ENCODE measurements at regions not wholly inside any gene's neighbourhood (a gene's known extent, or its start where the extent isn't known, plus 50 kb on each side); places are given as distances from the start of the nearest gene placed in this dataset.
"Not testable (repeated sequence)": the region's sequence is repeated elsewhere in the genome, so short reads cannot be mapped to it uniquely, and the experiment has no call there.

DNA sequence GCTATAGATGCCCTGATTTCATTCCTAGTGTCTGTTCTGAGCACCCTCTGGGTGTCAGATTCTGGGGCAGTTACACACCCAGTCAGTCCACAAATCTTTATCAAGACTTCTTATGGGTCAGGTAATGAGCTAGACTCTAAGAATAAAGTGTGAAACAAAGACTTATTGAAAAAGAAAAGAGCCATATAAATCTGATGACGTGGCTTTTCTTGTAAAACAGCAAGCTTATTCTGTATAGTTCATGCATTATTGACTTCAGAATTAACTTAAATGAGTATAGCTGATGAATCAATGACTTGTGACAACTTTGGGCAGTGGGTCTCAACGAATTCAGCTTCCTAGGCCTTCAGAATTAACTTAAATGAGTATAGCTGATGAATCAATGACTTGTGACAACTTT is 1527.5 kb downstream of the TBC1D22A start:
- H4K20me1 ChIP-seq (ENCODE audit: insufficient read depth, low read length); H3K9ac ChIP-seq (ENCODE audit: insufficient read depth, low read depth, low read length); H3K36me3 ChIP-seq (replicated peaks in 1 of 2; ENCODE audit: control insufficient read depth in 1 of 2, insufficient read depth in 2 of 2, low read length in 2 of 2); DNase-seq (ENCODE audit: low spot score); intact Hi-C loops (cut with micrococcal nuclease; ENCODE audit: unreplicated experiment); H3K4me1 ChIP-seq (ENCODE audit: insufficient read depth, low read length); H3K9me3 ChIP-seq (ENCODE audit: low read length); POLR2A ChIA-PET; H2AFZ ChIP-seq (ENCODE audit: low read length); in situ Hi-C loops (cut with HindIII; ENCODE audit: extremely low pct_ligation_motif_present, low pct_unique_long_range_greater_than_20kb); BruUV-seq (replicated peaks); FAIRE-seq; H3K27ac ChIP-seq (ENCODE audit: extremely low read length, insufficient read depth, low read length); H3K79me2 ChIP-seq (ENCODE audit: insufficient read depth, low read length); ATAC-seq; H3K4me2 ChIP-seq (ENCODE audit: low read depth, low read length); CTCF ChIA-PET (ENCODE audit: low intra/inter-chr PET ratio, low total read pairs); H3K4me3 ChIP-seq (replicated peaks in 1 of 3; ENCODE audit: insufficient read depth in 1 of 3, low read depth in 2 of 3, low read length in 3 of 3); TF ChIP-seq CREB1 (CRISPR knock-in tag; IDR thresholded peaks at IDR 0.05): not testable (repeated sequence)
- peaks cover 0 to 20% of the 10 kb centered on the region in 2 experiments; a peak in 2 of 5 replicates for H3K27me3 ChIP-seq (ENCODE audit: control insufficient read depth in 1 of 2, insufficient read depth in 2 of 2, low read length in 2 of 2)
- peak; percentile 32; the same call in 1 of the 2 replicates for TF ChIP-seq CREB1 (IDR thresholded peaks at IDR 0.05)
- TF ChIP-seq MAFF (IDR thresholded peaks at IDR 0.05; ENCODE audit: low read depth, low read length) = peak; percentile 81
- peak; percentile 65 to 89; a peak in 3 of 4 replicates for TF ChIP-seq MAFK (conservative IDR thresholded peaks at IDR 0.05 in 1 of 2, IDR thresholded peaks at IDR 0.05 in 1 of 2; ENCODE audit: low read length in 2 of 2)
- 2% methylated on average over 2 of the region's 2 CpGs for WGBS (ENCODE audit: low lambda C conversion rate)

DNA sequence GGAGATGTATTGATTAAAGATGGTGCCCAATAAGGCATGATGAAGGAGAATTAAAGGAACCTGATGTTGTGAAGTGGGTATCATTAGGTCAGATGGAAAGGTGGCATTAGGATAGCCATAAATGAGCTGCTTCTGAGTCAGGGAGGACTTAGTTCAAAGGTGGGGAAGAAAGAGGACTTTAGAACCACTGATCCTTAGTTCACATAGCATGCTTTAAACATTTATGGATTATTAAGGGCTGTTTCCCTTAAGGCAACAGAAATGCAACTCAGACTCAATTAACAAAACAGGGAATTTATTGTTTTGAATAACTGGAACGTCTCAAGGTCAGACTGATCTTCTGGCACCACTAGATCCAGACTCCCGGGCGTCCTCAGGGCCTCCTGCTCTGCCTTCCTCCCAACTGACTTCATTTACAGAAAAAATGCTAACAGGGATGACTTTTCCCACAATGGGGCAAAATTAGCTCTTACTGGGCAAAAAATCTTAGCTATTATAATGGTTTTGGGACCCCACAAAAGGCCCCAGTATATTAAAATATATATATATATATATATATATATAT is 1526.0 kb downstream of the TBC1D22A start:
- POLR2A ChIA-PET = no interaction called here

More for the DNA sequence above, 1526.0 kb downstream of the TBC1D22A start:
- no peak for FAIRE-seq
- BruUV-seq (replicated peaks) = no TSS peak
- Histone ChIP-seq H2AFZ (ENCODE audit: low read length) (no peak overlapping the region), H3K36me3 (replicated peaks in 1 of 2; ENCODE audit: control insufficient read depth in 1 of 2, insufficient read depth in 2 of 2, low read length in 2 of 2) (no peaks in the 10 kb centered on the region), H4K20me1 (ENCODE audit: insufficient read depth, low read length) (no peaks in the 10 kb centered on the region), H3K79me2 (ENCODE audit: insufficient read depth, low read length) (no peaks in the 10 kb centered on the region), H3K4me3 (replicated peaks in 1 of 3; ENCODE audit: insufficient read depth in 1 of 3, low read depth in 2 of 3, low read length in 3 of 3) (no peak overlapping the region), H3K4me1 (ENCODE audit: insufficient read depth, low read length) (no peaks in the 10 kb centered on the region), H3K27ac (ENCODE audit: extremely low read length, insufficient read depth, low read length) (no peak overlapping the region), H3K27me3 (ENCODE audit: control insufficient read depth in 1 of 2, insufficient read depth in 2 of 2, low read length in 2 of 2) (peaks cover 0 to 20% of the 10 kb centered on the region in 2 experiments; a peak in 2 of 5 replicates), H3K4me2 (ENCODE audit: low read depth, low read length) (no peak overlapping the region), H3K9ac (ENCODE audit: insufficient read depth, low read depth, low read length) (no peak overlapping the region), H3K9me3 (ENCODE audit: low read length) (no peaks in the 10 kb centered on the region)
- ATAC-seq = no peak
- intact Hi-C loops (cut with micrococcal nuclease; ENCODE audit: unreplicated experiment) (no loop called here), in situ Hi-C loops (cut with HindIII; ENCODE audit: extremely low pct_ligation_motif_present, low pct_unique_long_range_greater_than_20kb) (no loop called here)
- DNase-seq (ENCODE audit: low spot score) = no peak
- TF ChIP-seq KAT8 (CRISPR knock-in tag; IDR thresholded peaks at IDR 0.05) = no peak
- no peak for TF ChIP-seq NR2C2 (CRISPR knock-in tag; IDR thresholded peaks at IDR 0.05; ENCODE audit: borderline replicate concordance)
- CTCF ChIA-PET (ENCODE audit: low intra/inter-chr PET ratio, low total read pairs) = no interaction called here
- WGBS (ENCODE audit: low lambda C conversion rate) = 0% methylated on average over 3 of the region's 3 CpGs

All from HepG2 (cell line).